ENCODE measurements at regions not wholly inside any gene's neighbourhood (a gene's known extent, or its start where the extent isn't known, plus 50 kb on each side); places are given as distances from the start of the nearest gene placed in this dataset.

GRCh38 chr3:146783446-146783845 is 178.3 kb upstream of the PLSCR5 start:
- no peak overlapping the region for H3K4me3 ChIP-seq (ENCODE audit: low read depth, low read length)
- DNase-seq (ENCODE audit: low read depth): no peak
- TF ChIP-seq CTCF (conservative IDR thresholded peaks at IDR 0.05; ENCODE audit: low read depth, low read length): no peak

- DNase-seq (ENCODE audit: low read depth): no peak
- no peak overlapping the region for H3K4me3 ChIP-seq (ENCODE audit: low read depth, low read length)
- no peak for TF ChIP-seq CTCF (conservative IDR thresholded peaks at IDR 0.05; ENCODE audit: low read depth, low read length)
These were observed 176.5 kb upstream of the PLSCR5 start for GRCh38 chr3:146781606-146782005.

- DNase-seq (ENCODE audit: low read depth): no peak
- no peak overlapping the region for H3K4me3 ChIP-seq (ENCODE audit: low read depth, low read length)
- no peak for TF ChIP-seq CTCF (conservative IDR thresholded peaks at IDR 0.05; ENCODE audit: low read depth, low read length)
These were observed 175.9 kb upstream of the PLSCR5 start for GRCh38 chr3:146781059-146781458.

- TF ChIP-seq CTCF (conservative IDR thresholded peaks at IDR 0.05; ENCODE audit: low read depth, low read length): no peak
These were observed 175.1 kb upstream of the PLSCR5 start for GRCh38 chr3:146780251-146780650.

GRCh38 chr3:146777941-146778340 is 172.8 kb upstream of the PLSCR5 start:
- TF ChIP-seq CTCF (conservative IDR thresholded peaks at IDR 0.05; ENCODE audit: low read depth, low read length): no peak
- no peak for DNase-seq (ENCODE audit: low read depth)
- no peak overlapping the region for H3K4me3 ChIP-seq (ENCODE audit: low read depth, low read length)

More at GRCh38 chr3:146780251-146780650, 175.1 kb upstream of the PLSCR5 start:
- no peak overlapping the region for H3K4me3 ChIP-seq (ENCODE audit: low read depth, low read length)
- no peak for DNase-seq (ENCODE audit: low read depth)

- no peak overlapping the region for H3K4me3 ChIP-seq (ENCODE audit: low read depth, low read length)
- no peak for DNase-seq (ENCODE audit: low read depth)
- no peak for TF ChIP-seq CTCF (conservative IDR thresholded peaks at IDR 0.05; ENCODE audit: low read depth, low read length)
These were observed 167.1 kb upstream of the PLSCR5 start for GRCh38 chr3:146772211-146772743.

GRCh38 chr3:146770881-146771280 is 165.7 kb upstream of the PLSCR5 start:
- no peak for TF ChIP-seq CTCF (conservative IDR thresholded peaks at IDR 0.05; ENCODE audit: low read depth, low read length)
- DNase-seq (ENCODE audit: low read depth): no peak

More at GRCh38 chr3:146770881-146771280, 165.7 kb upstream of the PLSCR5 start:
- H3K4me3 ChIP-seq (ENCODE audit: low read depth, low read length): no peak overlapping the region
